GM19452 (cell line): ENCODE measurements at regions not wholly inside any gene's neighbourhood (a gene's known extent, or its start where the extent isn't known, plus 50 kb on each side); places are given as distances from the start of the nearest gene placed in this dataset.
"Not testable (repeated sequence)": the region's sequence is repeated elsewhere in the genome, so short reads cannot be mapped to it uniquely, and the experiment has no call there.

Source experiments
- ATAC-seq: cut with Tn5 transposase; IDR thresholded peaks from one replicate; pipeline ENCODE4 v1.9.1; 2021; ENCODE audit not compliant: unreplicated experiment

DNA sequence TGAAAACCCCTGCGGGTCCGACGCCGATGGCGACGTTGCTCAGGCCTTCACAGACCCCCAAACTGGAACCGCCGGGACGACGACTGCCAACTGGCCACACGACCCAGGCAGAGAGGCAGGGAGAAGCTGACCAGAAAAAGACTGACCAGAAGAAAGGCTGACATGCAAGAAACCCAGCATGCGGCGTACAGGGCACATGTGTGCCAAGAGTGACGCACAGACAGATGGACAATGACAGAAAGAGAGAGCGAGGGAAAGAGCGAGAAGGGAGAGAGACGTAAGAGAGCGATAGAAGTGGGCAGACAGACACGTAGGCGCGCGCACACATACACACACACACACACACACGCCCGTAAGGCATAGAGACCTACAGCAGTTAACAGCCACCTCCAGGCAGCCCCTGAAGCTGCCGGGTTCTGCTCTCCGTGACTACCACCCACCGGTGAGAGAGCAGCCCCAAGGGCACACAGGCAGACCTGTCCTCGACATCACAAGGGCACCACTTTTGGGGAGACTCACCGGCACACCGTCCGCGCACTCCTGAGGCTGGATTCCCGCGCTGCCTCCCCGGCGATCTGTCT, 67.2 kb upstream of the ZNF527 start:
- no peak for ATAC-seq

DNA sequence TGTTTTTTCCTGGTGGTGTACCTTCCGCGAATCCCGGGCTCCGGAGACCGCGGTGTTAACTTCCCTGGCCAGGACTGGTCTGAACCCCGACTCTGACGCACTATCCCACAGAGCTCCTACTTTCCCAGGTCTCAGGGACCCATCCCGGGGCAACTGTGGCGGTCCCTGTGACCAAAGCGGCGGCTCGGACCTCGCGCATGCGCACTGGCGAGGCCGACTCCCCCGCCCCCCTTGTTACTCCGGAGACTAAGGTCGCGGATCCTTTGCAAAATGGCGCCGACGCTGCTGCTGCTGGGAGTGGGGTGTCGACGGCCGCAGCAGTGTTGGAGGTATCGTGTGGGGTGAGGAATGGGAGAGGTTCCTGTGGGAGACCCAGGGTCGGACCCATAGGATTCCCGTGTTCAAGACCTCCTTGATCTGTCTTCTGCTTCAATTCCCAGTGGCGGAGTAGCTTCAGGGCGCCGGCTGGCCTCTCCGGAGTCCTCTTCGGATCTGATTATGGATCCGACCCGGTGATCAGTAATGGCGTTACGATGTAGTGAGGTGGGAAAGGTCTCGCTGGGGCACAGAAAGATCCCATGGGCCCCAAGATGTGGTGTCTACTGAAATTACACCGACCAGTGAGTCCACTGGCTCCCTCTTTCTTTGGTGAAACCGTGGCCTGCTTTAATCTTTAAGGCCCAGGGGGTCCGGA, 66.6 kb upstream of the ZNF527 start:
- ATAC-seq = no peak

DNA sequence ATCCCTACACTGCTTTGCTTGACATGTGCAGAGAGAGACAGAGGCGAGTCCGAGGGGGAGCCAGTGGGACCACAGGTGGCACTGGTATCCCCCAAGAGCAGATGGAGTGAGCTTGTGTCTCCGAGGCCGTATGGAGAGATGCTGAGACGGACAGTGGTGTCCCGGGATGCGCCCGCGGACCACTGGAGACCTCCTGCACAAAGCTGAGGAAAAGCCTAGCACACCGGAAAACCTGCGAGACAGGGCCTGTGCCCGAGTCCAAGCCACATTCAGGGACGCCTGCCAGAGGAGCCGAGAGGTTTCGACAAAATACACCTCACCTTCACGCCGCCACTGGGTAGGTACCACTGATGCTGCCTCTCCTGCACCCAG, 66.0 kb upstream of the ZNF527 start:
- no peak for ATAC-seq

DNA sequence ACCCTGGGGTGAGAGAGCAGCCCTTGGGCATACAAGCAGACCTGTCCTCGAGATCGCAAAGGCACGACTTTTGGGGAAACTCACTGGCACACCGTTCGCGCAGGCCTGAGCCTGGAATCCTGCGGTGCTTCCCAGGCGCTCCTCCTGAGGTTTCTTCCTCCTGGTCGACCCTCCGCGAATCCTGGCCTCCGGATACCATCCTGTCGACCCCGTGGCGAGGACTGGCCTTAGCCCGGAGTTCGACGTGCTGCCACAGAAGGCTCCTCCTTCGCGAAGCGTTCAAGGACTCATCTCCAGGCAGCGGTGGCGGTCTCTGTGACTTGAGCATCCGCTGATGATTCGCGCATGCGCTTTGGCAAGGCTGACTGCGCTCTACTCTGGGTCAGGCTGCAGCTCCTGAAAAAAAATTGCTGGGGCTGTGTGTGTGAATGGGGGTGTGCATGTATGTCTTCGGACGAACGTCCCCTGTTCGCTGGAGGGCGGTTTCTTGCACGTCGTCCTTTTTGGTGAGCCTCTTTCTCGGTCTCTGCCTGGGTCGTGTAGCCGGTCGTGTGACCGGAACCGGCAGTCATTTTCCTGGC, 64.4 kb upstream of the ZNF527 start:
- ATAC-seq = no peak

DNA sequence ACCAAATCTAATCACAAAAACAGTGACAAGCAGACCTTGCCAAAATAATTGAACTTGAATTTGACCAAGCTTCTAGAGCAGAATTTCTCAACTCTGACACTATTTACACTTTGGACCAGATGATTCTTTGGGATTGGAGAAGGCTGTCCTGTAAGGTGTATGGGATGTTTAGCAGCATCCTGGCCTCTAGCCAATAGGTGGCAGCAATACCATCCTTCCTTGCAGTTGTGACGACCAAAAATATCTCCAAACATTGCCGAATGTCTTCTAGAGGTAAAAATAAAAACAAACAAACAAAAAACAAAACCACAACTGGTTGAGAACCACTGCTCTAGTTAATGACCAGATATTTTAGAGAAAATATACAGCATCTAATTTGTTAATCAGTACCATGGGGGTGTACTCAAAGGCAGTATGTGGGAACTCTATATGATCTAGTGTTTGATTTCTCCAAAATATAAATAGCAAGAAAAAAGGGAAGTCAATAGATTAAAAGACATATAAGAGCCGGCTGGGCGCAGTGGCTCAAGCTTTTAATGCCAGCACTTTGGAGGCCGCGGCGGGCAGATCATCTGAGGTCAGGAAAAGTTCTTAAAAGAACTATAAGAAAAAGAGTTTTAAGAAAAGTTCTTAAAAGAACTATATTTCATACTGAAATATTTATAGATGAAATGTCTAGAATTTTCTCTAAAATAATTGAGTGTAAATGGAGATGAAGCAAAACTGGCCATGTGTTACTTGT, 60.9 kb upstream of the ZNF527 start:
- ATAC-seq = no peak

DNA sequence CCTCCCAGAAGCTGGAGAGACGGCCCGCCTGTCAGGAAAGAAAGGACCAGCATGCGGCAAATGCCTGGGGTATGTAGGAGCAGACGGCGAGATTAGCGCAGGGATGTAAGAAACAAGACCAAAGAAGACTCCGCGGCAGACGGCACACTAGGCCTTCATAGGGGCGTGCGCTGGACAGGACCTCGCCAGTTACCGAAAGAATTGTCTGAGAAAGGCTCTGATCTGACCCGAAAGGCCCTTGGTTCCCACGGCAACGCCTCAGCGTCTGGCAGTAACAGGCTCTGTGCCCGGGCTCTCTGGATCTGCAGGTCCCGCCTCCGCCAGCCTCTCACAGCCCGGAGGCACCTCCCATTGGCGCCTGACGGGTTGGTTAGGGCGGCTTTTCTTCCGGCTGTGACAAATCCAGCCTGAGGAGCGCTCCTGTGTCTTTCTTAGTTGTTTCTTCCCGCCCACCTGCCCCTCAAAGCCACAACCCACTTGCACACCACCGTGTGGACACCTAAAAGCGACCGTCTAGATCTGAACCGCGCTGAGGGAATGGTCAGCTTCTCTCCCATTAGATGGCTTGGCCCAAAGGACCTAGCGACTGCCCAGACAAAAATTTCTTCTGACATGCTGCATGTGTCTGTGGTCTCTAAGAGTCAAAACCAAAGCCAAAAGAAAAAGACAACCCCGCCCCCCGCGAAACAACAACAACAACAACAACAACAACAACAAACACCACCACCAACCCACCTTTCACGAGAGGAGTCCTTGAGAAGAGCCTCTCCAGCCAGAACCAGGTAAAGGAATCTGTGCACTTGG, 58.2 kb upstream of the ZNF527 start:
- not testable (repeated sequence) for ATAC-seq

DNA sequence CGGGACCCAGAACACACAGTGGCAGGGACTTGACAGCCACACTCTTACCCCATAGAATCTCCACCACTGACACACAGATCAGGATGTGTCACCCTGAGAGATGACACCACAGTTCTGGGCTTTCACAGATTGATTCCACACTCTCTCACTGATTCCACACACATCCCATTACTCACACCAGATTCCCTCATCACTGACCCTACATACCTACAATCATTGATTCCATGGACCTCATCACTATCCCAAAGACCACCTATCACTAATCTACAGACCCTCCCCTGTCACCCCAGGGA, 57.6 kb upstream of the ZNF527 start:
- ATAC-seq = no peak

DNA sequence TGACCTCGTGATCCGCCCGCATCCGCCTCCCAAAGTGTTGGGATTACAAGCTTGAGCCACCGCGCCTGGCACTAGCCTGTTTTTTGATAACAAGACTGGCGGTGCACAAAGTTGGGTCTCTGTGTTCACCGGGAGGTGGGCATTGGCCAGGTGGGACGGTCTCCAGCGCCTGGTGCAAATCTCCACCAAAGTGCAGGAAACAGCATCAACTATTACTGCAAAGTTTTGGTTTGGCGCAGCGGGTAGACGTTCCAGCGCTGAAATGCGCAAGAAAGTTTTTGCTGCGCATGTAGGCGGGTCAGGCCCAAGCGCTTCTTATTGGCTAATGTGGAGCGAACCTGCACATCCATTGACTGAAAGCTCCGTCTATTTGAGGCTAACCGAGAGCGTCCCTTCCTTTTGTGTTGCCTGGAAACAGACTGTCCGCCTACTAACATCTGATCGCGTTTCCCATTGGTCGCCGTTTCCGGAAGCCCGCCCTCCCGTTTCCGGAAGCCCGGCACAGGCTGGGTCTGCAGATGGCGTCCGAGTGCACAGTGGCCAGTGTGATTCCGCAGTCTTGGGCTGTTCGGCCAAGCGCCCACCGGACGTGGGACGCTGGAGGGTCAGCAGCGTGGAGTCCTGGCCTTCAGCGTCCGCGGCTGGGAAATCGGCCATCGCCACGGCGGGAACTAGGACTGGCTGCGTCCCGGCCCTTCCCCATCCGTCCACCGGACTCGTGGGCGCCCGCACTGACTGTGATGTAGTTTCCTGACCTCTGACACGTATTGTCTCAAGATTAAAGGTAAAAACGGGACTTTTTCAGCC, 53.3 kb upstream of the ZNF527 start:
- peak; percentile 96 for ATAC-seq

DNA sequence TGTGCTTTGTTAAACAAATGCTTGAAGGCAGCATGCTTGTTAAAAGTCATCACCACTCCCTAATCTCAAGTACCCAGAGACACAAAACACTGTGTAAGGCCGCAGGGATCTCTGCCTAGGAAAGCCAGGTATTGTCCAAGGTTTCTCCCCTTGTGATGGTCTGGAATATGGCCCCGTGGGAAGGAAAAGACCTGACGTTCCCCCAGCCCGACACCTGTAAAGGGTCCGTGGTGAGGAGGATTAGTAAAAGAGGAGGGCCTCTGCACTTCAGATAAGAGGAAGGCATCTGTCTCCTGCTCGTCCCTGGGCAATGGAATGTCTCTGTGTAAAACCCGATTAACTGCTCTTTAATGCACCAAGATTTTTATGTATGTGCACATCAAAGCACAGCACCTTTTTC, 49.9 kb upstream of the ZNF527 start:
- not testable (repeated sequence) for ATAC-seq
